GM12872 (cell line): ENCODE measurements at regions not wholly inside any gene's neighbourhood (a gene's known extent, or its start where the extent isn't known, plus 50 kb on each side); places are given as distances from the start of the nearest gene placed in this dataset.
A peak's percentile ranks its signal among the peaks of the same experiment; 100 is the strongest.

Source experiments
- TF ChIP-seq, protein P1 (sequence below): IDR thresholded peaks from 3 replicates; pipeline ENCODE4 v1.5.1; 2011; ENCODE audit warnings: low read depth, mild to moderate bottlenecking, low read length, moderate library complexity; ENCODE audit not compliant: insufficient read depth

GRCh38 chr5:36739751-36740221, 133.4 kb downstream of the SLC1A3 start:
- TF ChIP-seq, protein P1, sequence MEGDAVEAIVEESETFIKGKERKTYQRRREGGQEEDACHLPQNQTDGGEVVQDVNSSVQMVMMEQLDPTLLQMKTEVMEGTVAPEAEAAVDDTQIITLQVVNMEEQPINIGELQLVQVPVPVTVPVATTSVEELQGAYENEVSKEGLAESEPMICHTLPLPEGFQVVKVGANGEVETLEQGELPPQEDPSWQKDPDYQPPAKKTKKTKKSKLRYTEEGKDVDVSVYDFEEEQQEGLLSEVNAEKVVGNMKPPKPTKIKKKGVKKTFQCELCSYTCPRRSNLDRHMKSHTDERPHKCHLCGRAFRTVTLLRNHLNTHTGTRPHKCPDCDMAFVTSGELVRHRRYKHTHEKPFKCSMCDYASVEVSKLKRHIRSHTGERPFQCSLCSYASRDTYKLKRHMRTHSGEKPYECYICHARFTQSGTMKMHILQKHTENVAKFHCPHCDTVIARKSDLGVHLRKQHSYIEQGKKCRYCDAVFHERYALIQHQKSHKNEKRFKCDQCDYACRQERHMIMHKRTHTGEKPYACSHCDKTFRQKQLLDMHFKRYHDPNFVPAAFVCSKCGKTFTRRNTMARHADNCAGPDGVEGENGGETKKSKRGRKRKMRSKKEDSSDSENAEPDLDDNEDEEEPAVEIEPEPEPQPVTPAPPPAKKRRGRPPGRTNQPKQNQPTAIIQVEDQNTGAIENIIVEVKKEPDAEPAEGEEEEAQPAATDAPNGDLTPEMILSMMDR, result peak; percentile 97

GRCh38 chr5:36740259-36740898, 134.0 kb downstream of the SLC1A3 start:
- TF ChIP-seq, protein P1, result no peak

DNA sequence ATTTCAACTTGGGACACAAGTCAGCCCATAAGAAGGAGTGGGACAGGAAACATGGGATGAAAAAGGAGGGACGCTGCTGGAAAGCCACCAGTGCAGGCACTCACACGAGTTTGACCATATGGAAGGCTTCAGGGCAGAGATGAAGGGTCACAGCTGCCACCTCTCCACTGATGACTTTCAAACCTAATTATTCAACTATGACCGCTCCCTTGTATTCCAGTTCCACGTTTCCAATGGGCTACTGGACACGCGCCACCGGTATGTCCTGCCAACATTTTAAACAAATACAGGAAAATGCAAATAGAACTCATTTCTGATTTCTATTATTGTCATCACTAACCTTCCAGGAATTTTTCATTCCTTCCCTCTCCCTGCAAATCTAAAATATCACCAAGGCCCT, 134.7 kb downstream of the SLC1A3 start:
- TF ChIP-seq, protein P1, result no peak

GRCh38 chr5:36743891-36744772, 132.4 kb upstream of the NIPBL start:
- TF ChIP-seq, protein P1, result peak; percentile 83

DNA sequence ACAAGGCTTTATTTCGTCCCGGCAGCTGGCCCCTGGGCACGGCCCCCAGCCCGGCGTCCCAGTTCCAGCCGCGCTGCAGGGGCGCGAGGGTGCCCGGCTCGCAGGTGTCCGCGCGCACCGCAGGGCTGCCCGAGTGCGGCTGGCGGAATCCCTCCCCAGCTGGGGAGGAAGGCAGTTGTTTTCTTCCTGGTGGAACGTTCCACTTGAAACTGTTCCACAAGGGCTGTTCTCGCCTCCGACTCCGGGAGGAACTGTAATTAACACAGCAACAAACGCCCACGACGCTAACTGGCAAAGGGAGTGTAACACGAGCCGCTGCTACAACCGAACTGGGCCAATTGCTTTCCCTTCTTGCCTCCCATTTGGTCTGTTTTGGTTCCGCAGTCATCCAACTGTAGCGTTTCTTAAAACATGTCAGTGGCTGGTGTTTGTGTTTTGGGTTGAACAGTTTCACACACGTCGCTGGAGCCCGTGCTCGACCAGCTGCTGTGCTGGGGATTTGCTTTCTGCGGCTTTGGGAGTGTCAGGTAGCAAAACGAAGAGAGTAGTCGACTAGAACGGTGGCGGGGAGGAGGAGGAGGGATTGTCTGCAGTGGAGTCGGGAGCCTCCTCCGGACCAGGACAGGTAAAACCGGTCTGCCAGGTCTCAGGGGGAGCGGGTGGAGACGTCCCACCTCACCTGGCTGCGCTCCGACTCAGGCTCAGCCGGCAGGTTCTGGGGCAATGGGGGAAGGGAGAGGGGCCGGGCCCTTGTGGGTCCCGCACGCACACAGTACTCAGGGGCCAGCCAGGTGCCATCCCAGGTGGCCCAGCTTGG, 131.6 kb upstream of the NIPBL start:
- TF ChIP-seq, protein P1, result no peak

GRCh38 chr5:36751886-36752285, 124.7 kb upstream of the NIPBL start:
- TF ChIP-seq, protein P1, result no peak; the same call in 2 of the 3 replicates

DNA sequence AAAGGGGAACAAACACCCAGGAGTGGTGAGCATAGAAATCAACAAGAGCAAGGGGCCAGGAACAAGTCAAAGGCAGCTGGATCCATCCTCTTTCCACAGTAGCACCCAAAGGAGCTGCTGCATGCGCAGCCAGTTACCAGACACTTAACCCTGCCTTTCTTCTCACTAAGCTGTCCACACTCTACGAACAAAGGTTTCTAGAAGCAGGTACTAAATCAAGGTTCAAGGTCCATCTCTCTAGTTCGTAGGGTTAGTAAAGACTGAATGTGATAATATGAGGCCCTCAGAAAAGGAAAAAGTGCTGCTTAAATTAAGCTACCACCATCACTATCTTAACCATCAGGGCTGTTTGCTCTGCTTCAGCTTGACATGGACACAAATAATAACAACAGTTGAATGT, 121.2 kb upstream of the NIPBL start:
- TF ChIP-seq, protein P1, result no peak
